Nephron progenitor cell (in vitro differentiated cells): ENCODE measurements at regions not wholly inside any gene's neighbourhood (a gene's known extent, or its start where the extent isn't known, plus 50 kb on each side); places are given as distances from the start of the nearest gene placed in this dataset.

Experiments used
- DNase-seq: peaks from one replicate; pipeline ENCODE4 v3.0.0; 2021
- H3K27ac Mint-ChIP-seq: 2 replicates; pipeline ENCODE4 v1.8.0; 2021; ENCODE audit warnings: mild to moderate bottlenecking, moderate library complexity, mixed read lengths
- H3K27me3 Mint-ChIP-seq: 2 replicates; pipeline ENCODE4 v1.8.0; 2021; ENCODE audit warnings: mild to moderate bottlenecking, low read depth, mixed read lengths; ENCODE audit not compliant: poor library complexity
- H3K36me3 Mint-ChIP-seq: 2 replicates; pipeline ENCODE4 v1.8.0; 2021; ENCODE audit warnings: low read depth, mixed read lengths
- H3K4me1 Mint-ChIP-seq: 2 replicates; pipeline ENCODE4 v1.8.0; 2021; ENCODE audit warnings: mixed read lengths
- H3K4me3 Mint-ChIP-seq: 2 replicates; pipeline ENCODE4 v1.8.0; 2021; ENCODE audit warnings: mild to moderate bottlenecking, moderate library complexity, mixed read lengths
- H3K9me3 Mint-ChIP-seq: 2 replicates; pipeline ENCODE4 v1.8.0; 2021; ENCODE audit warnings: mild to moderate bottlenecking, moderate library complexity, mixed read lengths
- TF ChIP-seq, protein P1 (sequence below): fragments of 200-600 bp; sonication (generic); IDR thresholded peaks from 2 replicates; pipeline ENCODE4 v1.5.0; 2021; ENCODE audit warnings: antibody characterized with exemption

DNA sequence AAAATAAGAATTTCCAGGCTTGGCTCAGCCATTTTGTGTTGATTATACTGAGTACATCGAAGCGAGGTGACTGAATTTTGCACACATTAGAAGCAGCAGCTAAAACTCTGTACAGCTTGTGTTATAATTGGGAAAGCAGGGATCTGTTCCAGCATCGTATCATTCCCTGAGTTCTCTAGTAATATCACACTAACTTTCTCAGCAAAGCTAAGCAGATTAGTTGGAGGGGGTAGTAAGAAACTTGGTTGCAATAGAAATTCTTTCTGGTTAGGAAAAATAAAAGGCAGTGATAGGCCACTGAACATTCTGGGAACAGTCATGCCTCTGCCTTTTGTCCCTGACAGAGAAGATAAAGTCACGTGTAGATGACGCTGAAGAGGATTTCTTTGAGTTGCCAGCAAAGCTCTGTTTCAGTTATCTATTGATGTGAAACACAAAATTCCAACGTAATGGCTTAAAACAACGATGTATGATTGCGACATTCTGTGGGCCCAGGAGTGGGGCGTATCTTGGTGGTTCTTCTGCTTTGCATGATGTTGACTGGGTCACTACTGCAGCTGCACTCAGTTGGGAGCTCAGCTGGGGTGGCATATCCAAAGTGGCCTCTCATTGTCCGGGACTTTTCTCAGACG, 202.1 kb upstream of the MEX3C start:
- TF ChIP-seq, protein P1, sequence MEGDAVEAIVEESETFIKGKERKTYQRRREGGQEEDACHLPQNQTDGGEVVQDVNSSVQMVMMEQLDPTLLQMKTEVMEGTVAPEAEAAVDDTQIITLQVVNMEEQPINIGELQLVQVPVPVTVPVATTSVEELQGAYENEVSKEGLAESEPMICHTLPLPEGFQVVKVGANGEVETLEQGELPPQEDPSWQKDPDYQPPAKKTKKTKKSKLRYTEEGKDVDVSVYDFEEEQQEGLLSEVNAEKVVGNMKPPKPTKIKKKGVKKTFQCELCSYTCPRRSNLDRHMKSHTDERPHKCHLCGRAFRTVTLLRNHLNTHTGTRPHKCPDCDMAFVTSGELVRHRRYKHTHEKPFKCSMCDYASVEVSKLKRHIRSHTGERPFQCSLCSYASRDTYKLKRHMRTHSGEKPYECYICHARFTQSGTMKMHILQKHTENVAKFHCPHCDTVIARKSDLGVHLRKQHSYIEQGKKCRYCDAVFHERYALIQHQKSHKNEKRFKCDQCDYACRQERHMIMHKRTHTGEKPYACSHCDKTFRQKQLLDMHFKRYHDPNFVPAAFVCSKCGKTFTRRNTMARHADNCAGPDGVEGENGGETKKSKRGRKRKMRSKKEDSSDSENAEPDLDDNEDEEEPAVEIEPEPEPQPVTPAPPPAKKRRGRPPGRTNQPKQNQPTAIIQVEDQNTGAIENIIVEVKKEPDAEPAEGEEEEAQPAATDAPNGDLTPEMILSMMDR, result no peak
- no peaks in the 10 kb centered on the region for H3K4me1 Mint-ChIP-seq
- H3K27ac Mint-ChIP-seq, result no peak overlapping the region
- H3K36me3 Mint-ChIP-seq, result no peaks in the 10 kb centered on the region
- H3K27me3 Mint-ChIP-seq, result peaks cover 5% of the 10 kb centered on the region
- H3K9me3 Mint-ChIP-seq, result no peaks in the 10 kb centered on the region
- no peak for DNase-seq
- no peak overlapping the region for H3K4me3 Mint-ChIP-seq

- no peak overlapping the region for H3K27ac Mint-ChIP-seq
- TF ChIP-seq, protein P1, result no peak
- H3K9me3 Mint-ChIP-seq, result no peaks in the 10 kb centered on the region
- H3K4me3 Mint-ChIP-seq, result no peak overlapping the region
- H3K4me1 Mint-ChIP-seq, result no peaks in the 10 kb centered on the region
- no peak for DNase-seq
- H3K36me3 Mint-ChIP-seq, result no peaks in the 10 kb centered on the region
- peaks cover 5% of the 10 kb centered on the region for H3K27me3 Mint-ChIP-seq
Measured at GRCh38 chr18:51400721-51401120, 203.2 kb upstream of the MEX3C start.

DNA sequence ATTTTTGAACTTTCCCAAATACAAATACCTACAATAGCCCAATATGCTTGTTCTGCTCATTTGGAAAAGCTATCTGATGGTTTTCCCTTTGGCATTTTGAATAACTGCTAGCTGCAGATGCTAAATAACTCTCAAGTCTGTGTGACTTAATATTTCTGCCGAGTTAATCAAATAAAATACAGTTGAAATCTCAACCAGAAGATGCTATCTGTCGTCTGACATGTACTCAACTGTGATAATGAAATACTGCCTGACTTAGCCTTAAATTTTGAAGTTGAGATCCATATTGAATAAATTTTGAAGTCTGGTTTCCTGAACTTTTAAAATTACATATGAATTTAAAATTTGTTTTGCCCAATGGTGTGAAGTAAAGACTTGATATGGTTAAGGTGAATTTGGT, 204.4 kb upstream of the MEX3C start:
- no peak for DNase-seq
- H3K4me1 Mint-ChIP-seq, result no peaks in the 10 kb centered on the region
- no peak overlapping the region for H3K27ac Mint-ChIP-seq
- TF ChIP-seq, protein P1, result no peak
- H3K4me3 Mint-ChIP-seq, result no peak overlapping the region
- no peaks in the 10 kb centered on the region for H3K36me3 Mint-ChIP-seq
- peaks cover 5% of the 10 kb centered on the region for H3K27me3 Mint-ChIP-seq
- no peaks in the 10 kb centered on the region for H3K9me3 Mint-ChIP-seq

DNA sequence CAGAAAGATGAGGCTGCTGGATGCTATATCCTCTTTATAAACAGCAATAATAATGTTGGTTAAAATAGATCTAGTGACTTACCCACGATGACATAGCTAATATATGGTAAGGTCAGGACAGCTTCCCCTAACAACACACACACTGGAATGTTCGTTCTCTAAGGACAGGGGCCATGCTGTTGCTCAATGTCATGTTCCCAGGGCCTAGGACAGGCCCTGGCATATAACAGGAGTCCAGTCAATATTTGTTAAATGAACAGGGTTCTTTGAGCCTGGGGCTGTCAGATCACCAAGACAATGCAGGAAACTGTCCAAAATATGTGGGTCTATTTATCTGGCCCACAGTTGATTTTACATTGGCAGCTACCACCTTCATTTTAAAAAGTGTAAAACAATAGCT, 207.1 kb upstream of the MEX3C start:
- no peak for DNase-seq
- Mint-ChIP-seq H3K27me3 (peaks cover 5% of the 10 kb centered on the region), H3K9me3 (no peaks in the 10 kb centered on the region), H3K4me3 (no peak overlapping the region), H3K4me1 (no peaks in the 10 kb centered on the region), H3K36me3 (no peaks in the 10 kb centered on the region), H3K27ac (no peak overlapping the region)
- TF ChIP-seq, protein P1, result no peak

- Mint-ChIP-seq H3K27me3 (peaks cover 5% of the 10 kb centered on the region), H3K27ac (peak overlapping the region; percentile 1), H3K9me3 (no peaks in the 10 kb centered on the region), H3K4me1 (no peaks in the 10 kb centered on the region), H3K36me3 (no peaks in the 10 kb centered on the region), H3K4me3 (no peak overlapping the region)
- no peak for DNase-seq
- TF ChIP-seq, protein P1, result no peak
Measured at GRCh38 chr18:51405683-51406477, 208.4 kb upstream of the MEX3C start.
